ENCODE measurements at regions not wholly inside any gene's neighbourhood (a gene's known extent, or its start where the extent isn't known, plus 50 kb on each side); places are given as distances from the start of the nearest gene placed in this dataset.

DNA sequence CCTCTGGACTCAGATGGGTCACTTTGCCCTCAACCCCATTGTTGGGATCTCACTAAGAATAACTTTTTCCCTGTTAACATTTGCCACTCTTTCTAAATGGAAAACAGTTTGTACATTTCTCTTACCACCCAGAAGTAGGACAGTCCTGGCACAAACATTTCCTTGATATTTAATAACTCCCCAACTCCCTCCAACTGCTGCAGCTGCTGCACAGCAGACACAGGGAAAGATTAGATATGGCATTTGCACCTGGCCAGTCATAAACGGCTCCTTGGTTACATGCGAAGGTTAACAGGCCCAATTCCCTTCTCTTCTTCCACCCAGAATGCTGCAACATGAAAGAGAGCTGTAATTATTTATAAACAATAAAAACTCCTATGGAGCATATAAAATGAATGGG, 55.9 kb upstream of the SOX4 start:
- no peak for DNase-seq (ENCODE audit: low spot score in 2 of 2)
- Histone ChIP-seq H3K4me3 (no peak overlapping the region), H3K27me3 (no peaks in the 10 kb centered on the region), H3K4me1 (no peaks in the 10 kb centered on the region), H3K27ac (no peak overlapping the region), H3K9me3 (no peaks in the 10 kb centered on the region), H3K36me3 (no peaks in the 10 kb centered on the region)
- no peak for TF ChIP-seq POLR2AphosphoS5 (IDR thresholded peaks at IDR 0.05)
- TF ChIP-seq POLR2A (IDR thresholded peaks at IDR 0.05), result no peak
- TF ChIP-seq, protein P1, sequence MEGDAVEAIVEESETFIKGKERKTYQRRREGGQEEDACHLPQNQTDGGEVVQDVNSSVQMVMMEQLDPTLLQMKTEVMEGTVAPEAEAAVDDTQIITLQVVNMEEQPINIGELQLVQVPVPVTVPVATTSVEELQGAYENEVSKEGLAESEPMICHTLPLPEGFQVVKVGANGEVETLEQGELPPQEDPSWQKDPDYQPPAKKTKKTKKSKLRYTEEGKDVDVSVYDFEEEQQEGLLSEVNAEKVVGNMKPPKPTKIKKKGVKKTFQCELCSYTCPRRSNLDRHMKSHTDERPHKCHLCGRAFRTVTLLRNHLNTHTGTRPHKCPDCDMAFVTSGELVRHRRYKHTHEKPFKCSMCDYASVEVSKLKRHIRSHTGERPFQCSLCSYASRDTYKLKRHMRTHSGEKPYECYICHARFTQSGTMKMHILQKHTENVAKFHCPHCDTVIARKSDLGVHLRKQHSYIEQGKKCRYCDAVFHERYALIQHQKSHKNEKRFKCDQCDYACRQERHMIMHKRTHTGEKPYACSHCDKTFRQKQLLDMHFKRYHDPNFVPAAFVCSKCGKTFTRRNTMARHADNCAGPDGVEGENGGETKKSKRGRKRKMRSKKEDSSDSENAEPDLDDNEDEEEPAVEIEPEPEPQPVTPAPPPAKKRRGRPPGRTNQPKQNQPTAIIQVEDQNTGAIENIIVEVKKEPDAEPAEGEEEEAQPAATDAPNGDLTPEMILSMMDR (IDR thresholded peaks at IDR 0.05), result no peak
- intact Hi-C loops (cut with DNase I; ENCODE audit: low total_unique reads), result no loop called here

DNA sequence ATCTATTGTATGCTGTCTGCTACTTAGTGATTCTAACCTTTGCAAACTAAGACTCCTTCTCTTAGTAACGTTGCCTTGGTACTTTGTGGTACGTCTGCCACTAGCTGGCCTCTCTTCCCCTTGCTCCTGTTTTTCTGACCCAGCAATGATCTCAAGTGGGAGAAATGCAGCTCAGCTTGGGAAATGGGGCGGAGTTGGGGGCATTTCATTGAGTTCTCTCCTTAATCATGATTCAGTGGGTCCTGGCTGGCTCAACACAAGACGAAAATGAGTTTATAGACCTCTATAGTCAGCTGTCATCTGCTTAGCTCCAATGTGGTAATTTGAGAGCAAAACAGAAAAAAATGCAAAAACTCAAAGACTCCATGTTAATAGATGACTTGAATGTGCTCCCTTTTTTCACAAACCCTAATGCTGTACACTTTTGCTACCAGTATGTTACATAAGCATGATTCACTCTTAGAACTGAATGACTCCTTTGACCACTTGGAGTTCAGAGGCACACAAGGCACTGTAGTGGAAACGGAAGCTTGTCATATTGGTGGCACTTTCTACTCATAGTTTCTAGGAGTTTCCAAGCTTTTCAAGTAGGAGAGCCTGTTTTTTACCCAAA, 55.3 kb upstream of the SOX4 start:
- Histone ChIP-seq H3K27me3 (no peaks in the 10 kb centered on the region), H3K27ac (no peak overlapping the region), H3K4me1 (no peaks in the 10 kb centered on the region), H3K9me3 (no peaks in the 10 kb centered on the region), H3K36me3 (no peaks in the 10 kb centered on the region), H3K4me3 (no peak overlapping the region)
- intact Hi-C loops (cut with DNase I; ENCODE audit: low total_unique reads), result no loop called here
- no peak for DNase-seq (ENCODE audit: low spot score in 2 of 2)
- TF ChIP-seq, protein P1 (IDR thresholded peaks at IDR 0.05), result no peak
- TF ChIP-seq POLR2AphosphoS5 (IDR thresholded peaks at IDR 0.05) (no peak), POLR2A (IDR thresholded peaks at IDR 0.05) (no peak)

DNA sequence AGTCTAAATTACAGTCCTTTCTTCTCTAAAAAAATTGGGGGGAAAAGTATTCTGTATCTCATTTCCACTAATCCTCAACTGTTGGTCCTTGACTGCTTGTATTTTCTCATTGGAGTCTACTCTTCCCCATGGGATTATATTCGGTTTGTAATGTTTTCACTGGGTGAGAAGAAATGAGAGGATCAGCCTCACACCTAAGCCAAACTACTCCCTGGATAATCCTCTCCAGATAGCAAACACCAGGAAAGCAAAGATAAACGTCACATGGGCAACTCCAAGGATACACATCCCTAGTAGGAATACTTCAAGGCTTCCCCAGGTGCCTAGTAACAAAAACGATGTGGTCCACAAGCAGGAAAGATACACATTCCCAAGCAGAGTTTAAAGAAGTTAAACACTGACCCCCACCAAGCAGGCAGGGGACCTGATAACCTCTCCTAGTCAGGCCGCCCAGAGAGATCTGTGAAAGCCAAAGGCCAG, 53.9 kb upstream of the SOX4 start:
- Histone ChIP-seq H3K4me1 (no peaks in the 10 kb centered on the region), H3K27ac (no peak overlapping the region), H3K4me3 (no peak overlapping the region), H3K9me3 (peaks cover 0 to 7% of the 10 kb centered on the region in 2 donors), H3K36me3 (no peaks in the 10 kb centered on the region), H3K27me3 (no peaks in the 10 kb centered on the region)
- intact Hi-C loops (cut with DNase I; ENCODE audit: low total_unique reads), result no loop called here
- no peak for TF ChIP-seq POLR2A (IDR thresholded peaks at IDR 0.05)
- TF ChIP-seq, protein P1 (IDR thresholded peaks at IDR 0.05), result no peak
- no peak for TF ChIP-seq POLR2AphosphoS5 (IDR thresholded peaks at IDR 0.05)
- no peak for DNase-seq (ENCODE audit: low spot score in 2 of 2)
